WTC11 (cell line): ENCODE measurements at regions not wholly inside any gene's neighbourhood (a gene's known extent, or its start where the extent isn't known, plus 50 kb on each side); places are given as distances from the start of the nearest gene placed in this dataset.

Experiments used
- ATAC-seq: fragments of 200-7000 bp; cut with Tn5 transposase; 2 replicates; pipeline ENCODE4 v1.10.0; 2021; ENCODE audit warnings: mild to moderate bottlenecking, moderate library complexity
- CTCF ChIA-PET: fragments of 300-600 bp; sonication (Branson Sonifier 250); formaldehyde crosslinking; loops from one replicate; lab custom pipeline; 2021; ENCODE audit warnings: antibody characterized with exemption; lab: Charles Lee
- POLR2A ChIA-PET: fragments of 350-600 bp; sonication (Branson Sonifier 250); formaldehyde crosslinking; loops from one replicate; lab custom pipeline; 2021; ENCODE audit warnings: antibody characterized with exemption; lab: Charles Lee
- DNase-seq: peaks from one replicate; pipeline ENCODE4 v3.0.0; 2021; ENCODE audit warnings: low spot score
- H3K27ac Mint-ChIP-seq: 2 replicates; pipeline ENCODE4 v1.8.0; 2021; ENCODE audit warnings: mixed read lengths
- H3K27me3 Mint-ChIP-seq: 2 replicates; pipeline ENCODE4 v1.8.0; 2021; ENCODE audit warnings: low read depth, mild to moderate bottlenecking, moderate library complexity, mixed read lengths
- H3K36me3 Mint-ChIP-seq: 2 replicates; pipeline ENCODE4 v1.8.0; 2021; ENCODE audit warnings: mixed read lengths
- H3K4me1 Mint-ChIP-seq: 2 replicates; pipeline ENCODE4 v1.8.0; 2022; ENCODE audit warnings: mixed read lengths
- H3K4me3 Mint-ChIP-seq: 2 replicates; pipeline ENCODE4 v1.8.0; 2021; ENCODE audit warnings: mild to moderate bottlenecking, moderate library complexity, mixed read lengths
- H3K9me3 Mint-ChIP-seq: 2 replicates; pipeline ENCODE4 v1.8.0; 2021; ENCODE audit warnings: mixed read lengths
- GRHL2 ChIP-seq: fragments of 250-450 bp; sonication (Bioruptor Pico); IDR thresholded peaks from 2 replicates; pipeline ENCODE4 v1.8.0; 2022; ENCODE audit warnings: mild to moderate bottlenecking, moderate library complexity; ENCODE audit not compliant: insufficient replicate concordance, severe bottlenecking
- JUN ChIP-seq: sonication (generic); formaldehyde crosslinking; IDR thresholded peaks from 2 replicates; pipeline ENCODE4 v1.8.0; 2023; ENCODE audit warnings: mild to moderate bottlenecking, missing genetic modification reagents
- RELA ChIP-seq: sonication (generic); formaldehyde crosslinking; IDR thresholded peaks from 2 replicates; pipeline ENCODE4 v1.8.1; 2022; ENCODE audit warnings: missing genetic modification reagents, mild to moderate bottlenecking, borderline replicate concordance
- SMAD3 ChIP-seq: sonication (generic); formaldehyde crosslinking; IDR thresholded peaks from 2 replicates; pipeline ENCODE4 v1.8.0; 2022; ENCODE audit warnings: missing genetic modification reagents, mild to moderate bottlenecking, borderline replicate concordance
- TF ChIP-seq, protein P1 (sequence below): sonication (generic); formaldehyde crosslinking; IDR thresholded peaks from 2 replicates; pipeline ENCODE4 v1.8.1; 2023; ENCODE audit warnings: mild to moderate bottlenecking, missing genetic modification reagents, borderline replicate concordance
- TF ChIP-seq, protein P2 (sequence below): fragments of 250-450 bp; sonication (Bioruptor Pico); IDR thresholded peaks from 2 replicates; pipeline ENCODE4 v1.9.0; 2021; ENCODE audit warnings: mild to moderate bottlenecking, borderline replicate concordance
- TF ChIP-seq, protein P3 (sequence below): sonication (generic); formaldehyde crosslinking; IDR thresholded peaks from 2 replicates; pipeline ENCODE4 v1.8.1; 2022; ENCODE audit warnings: low read depth, mild to moderate bottlenecking, moderate library complexity, missing genetic modification reagents, borderline replicate concordance
- TF ChIP-seq, protein P4 (sequence below): sonication (generic); formaldehyde crosslinking; IDR thresholded peaks from 2 replicates; pipeline ENCODE4 v1.8.1; 2023; ENCODE audit warnings: mild to moderate bottlenecking, missing genetic modification reagents, moderate library complexity
- TF ChIP-seq, protein P5 (sequence below): fragments of 250-450 bp; sonication (Bioruptor Pico); IDR thresholded peaks from 2 replicates; pipeline ENCODE4 v1.9.0; 2021; ENCODE audit warnings: mild to moderate bottlenecking

DNA sequence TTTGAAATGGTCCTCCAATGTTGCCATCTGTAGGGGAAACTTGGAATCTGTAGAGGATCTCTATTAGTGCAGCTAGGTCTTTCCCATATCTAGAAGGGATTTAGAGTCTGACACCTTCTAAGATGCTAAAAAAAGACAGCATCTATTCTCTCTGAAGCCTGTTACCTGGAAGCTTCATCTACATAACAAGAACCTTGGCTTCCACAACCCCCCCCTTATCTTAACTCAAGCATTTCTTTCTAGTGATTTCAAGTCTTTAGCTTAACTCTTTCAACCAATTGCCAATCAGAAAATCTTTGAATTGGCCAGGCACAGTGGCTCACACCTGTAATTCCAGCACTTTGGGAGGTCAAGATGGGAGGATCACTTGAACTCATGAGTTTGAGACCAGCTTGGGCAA, 543.3 kb downstream of the TRHDE start:
- POLR2A ChIA-PET, result interaction anchor here (0.6 to 0.7 kb wide), 2 partner anchors 303 to 346 kb away, joined by 3 read pairs; no protein-coding TSS in a partner anchor
- DNase-seq, result no peak

More for the DNA sequence above, 543.3 kb downstream of the TRHDE start:
- peaks cover 8% of the 10 kb centered on the region for H3K27me3 Mint-ChIP-seq
- H3K4me3 Mint-ChIP-seq, result no peak overlapping the region
- peaks cover 92% of the 10 kb centered on the region for H3K9me3 Mint-ChIP-seq
- CTCF ChIA-PET, result interaction anchor here (0.6 to 1.1 kb wide), 3 partner anchors 9 to 469 kb away, joined by 3 to 4 read pairs (median 3); no protein-coding TSS in a partner anchor
- H3K4me1 Mint-ChIP-seq, result peaks cover 20% of the 10 kb centered on the region
- peak; percentile 46 for ATAC-seq
- TF ChIP-seq JUN, result no peak
- TF ChIP-seq, protein P1, sequence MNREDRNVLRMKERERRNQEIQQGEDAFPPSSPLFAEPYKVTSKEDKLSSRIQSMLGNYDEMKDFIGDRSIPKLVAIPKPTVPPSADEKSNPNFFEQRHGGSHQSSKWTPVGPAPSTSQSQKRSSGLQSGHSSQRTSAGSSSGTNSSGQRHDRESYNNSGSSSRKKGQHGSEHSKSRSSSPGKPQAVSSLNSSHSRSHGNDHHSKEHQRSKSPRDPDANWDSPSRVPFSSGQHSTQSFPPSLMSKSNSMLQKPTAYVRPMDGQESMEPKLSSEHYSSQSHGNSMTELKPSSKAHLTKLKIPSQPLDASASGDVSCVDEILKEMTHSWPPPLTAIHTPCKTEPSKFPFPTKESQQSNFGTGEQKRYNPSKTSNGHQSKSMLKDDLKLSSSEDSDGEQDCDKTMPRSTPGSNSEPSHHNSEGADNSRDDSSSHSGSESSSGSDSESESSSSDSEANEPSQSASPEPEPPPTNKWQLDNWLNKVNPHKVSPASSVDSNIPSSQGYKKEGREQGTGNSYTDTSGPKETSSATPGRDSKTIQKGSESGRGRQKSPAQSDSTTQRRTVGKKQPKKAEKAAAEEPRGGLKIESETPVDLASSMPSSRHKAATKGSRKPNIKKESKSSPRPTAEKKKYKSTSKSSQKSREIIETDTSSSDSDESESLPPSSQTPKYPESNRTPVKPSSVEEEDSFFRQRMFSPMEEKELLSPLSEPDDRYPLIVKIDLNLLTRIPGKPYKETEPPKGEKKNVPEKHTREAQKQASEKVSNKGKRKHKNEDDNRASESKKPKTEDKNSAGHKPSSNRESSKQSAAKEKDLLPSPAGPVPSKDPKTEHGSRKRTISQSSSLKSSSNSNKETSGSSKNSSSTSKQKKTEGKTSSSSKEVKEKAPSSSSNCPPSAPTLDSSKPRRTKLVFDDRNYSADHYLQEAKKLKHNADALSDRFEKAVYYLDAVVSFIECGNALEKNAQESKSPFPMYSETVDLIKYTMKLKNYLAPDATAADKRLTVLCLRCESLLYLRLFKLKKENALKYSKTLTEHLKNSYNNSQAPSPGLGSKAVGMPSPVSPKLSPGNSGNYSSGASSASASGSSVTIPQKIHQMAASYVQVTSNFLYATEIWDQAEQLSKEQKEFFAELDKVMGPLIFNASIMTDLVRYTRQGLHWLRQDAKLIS (CRISPR knock-in tag), result no peak
- no peak for TF ChIP-seq SMAD3 (CRISPR knock-in tag)
- TF ChIP-seq, protein P2, sequence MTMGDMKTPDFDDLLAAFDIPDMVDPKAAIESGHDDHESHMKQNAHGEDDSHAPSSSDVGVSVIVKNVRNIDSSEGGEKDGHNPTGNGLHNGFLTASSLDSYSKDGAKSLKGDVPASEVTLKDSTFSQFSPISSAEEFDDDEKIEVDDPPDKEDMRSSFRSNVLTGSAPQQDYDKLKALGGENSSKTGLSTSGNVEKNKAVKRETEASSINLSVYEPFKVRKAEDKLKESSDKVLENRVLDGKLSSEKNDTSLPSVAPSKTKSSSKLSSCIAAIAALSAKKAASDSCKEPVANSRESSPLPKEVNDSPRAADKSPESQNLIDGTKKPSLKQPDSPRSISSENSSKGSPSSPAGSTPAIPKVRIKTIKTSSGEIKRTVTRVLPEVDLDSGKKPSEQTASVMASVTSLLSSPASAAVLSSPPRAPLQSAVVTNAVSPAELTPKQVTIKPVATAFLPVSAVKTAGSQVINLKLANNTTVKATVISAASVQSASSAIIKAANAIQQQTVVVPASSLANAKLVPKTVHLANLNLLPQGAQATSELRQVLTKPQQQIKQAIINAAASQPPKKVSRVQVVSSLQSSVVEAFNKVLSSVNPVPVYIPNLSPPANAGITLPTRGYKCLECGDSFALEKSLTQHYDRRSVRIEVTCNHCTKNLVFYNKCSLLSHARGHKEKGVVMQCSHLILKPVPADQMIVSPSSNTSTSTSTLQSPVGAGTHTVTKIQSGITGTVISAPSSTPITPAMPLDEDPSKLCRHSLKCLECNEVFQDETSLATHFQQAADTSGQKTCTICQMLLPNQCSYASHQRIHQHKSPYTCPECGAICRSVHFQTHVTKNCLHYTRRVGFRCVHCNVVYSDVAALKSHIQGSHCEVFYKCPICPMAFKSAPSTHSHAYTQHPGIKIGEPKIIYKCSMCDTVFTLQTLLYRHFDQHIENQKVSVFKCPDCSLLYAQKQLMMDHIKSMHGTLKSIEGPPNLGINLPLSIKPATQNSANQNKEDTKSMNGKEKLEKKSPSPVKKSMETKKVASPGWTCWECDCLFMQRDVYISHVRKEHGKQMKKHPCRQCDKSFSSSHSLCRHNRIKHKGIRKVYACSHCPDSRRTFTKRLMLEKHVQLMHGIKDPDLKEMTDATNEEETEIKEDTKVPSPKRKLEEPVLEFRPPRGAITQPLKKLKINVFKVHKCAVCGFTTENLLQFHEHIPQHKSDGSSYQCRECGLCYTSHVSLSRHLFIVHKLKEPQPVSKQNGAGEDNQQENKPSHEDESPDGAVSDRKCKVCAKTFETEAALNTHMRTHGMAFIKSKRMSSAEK (CRISPR knock-in tag), result no peak
- TF ChIP-seq, protein P3, sequence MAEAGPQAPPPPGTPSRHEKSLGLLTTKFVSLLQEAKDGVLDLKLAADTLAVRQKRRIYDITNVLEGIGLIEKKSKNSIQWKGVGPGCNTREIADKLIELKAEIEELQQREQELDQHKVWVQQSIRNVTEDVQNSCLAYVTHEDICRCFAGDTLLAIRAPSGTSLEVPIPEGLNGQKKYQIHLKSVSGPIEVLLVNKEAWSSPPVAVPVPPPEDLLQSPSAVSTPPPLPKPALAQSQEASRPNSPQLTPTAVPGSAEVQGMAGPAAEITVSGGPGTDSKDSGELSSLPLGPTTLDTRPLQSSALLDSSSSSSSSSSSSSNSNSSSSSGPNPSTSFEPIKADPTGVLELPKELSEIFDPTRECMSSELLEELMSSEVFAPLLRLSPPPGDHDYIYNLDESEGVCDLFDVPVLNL (CRISPR knock-in tag), result no peak
- TF ChIP-seq RELA (CRISPR knock-in tag), result no peak
- TF ChIP-seq, protein P4, sequence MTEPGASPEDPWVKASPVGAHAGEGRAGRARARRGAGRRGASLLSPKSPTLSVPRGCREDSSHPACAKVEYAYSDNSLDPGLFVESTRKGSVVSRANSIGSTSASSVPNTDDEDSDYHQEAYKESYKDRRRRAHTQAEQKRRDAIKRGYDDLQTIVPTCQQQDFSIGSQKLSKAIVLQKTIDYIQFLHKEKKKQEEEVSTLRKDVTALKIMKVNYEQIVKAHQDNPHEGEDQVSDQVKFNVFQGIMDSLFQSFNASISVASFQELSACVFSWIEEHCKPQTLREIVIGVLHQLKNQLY (CRISPR knock-in tag), result no peak
- TF ChIP-seq, protein P5, sequence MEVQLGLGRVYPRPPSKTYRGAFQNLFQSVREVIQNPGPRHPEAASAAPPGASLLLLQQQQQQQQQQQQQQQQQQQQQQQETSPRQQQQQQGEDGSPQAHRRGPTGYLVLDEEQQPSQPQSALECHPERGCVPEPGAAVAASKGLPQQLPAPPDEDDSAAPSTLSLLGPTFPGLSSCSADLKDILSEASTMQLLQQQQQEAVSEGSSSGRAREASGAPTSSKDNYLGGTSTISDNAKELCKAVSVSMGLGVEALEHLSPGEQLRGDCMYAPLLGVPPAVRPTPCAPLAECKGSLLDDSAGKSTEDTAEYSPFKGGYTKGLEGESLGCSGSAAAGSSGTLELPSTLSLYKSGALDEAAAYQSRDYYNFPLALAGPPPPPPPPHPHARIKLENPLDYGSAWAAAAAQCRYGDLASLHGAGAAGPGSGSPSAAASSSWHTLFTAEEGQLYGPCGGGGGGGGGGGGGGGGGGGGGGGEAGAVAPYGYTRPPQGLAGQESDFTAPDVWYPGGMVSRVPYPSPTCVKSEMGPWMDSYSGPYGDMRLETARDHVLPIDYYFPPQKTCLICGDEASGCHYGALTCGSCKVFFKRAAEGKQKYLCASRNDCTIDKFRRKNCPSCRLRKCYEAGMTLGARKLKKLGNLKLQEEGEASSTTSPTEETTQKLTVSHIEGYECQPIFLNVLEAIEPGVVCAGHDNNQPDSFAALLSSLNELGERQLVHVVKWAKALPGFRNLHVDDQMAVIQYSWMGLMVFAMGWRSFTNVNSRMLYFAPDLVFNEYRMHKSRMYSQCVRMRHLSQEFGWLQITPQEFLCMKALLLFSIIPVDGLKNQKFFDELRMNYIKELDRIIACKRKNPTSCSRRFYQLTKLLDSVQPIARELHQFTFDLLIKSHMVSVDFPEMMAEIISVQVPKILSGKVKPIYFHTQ (CRISPR knock-in tag), result no peak
- no peak for TF ChIP-seq GRHL2 (CRISPR knock-in tag)
- H3K27ac Mint-ChIP-seq, result peak overlapping the region; percentile 79
- peaks cover 88% of the 10 kb centered on the region for H3K36me3 Mint-ChIP-seq
